HG02852 (cell line): ENCODE measurements at regions not wholly inside any gene's neighbourhood (a gene's known extent, or its start where the extent isn't known, plus 50 kb on each side); places are given as distances from the start of the nearest gene placed in this dataset.
"Not testable (repeated sequence)": the region's sequence is repeated elsewhere in the genome, so short reads cannot be mapped to it uniquely, and the experiment has no call there.

Experiments
- ATAC-seq: cut with Tn5 transposase; IDR thresholded peaks from one replicate; pipeline ENCODE4 v1.9.1; 2021; ENCODE audit warnings: mild to moderate bottlenecking, moderate library complexity; ENCODE audit not compliant: unreplicated experiment

- no peak for ATAC-seq
Observed at GRCh38 chr13:99792079-99792921, 179.3 kb downstream of the ZIC5 start.

- no peak for ATAC-seq
Observed at GRCh38 chr13:99782669-99783068, 188.9 kb downstream of the ZIC5 start.

GRCh38 chr13:99778500-99778899 is 193.1 kb downstream of the ZIC5 start:
- no peak for ATAC-seq

DNA sequence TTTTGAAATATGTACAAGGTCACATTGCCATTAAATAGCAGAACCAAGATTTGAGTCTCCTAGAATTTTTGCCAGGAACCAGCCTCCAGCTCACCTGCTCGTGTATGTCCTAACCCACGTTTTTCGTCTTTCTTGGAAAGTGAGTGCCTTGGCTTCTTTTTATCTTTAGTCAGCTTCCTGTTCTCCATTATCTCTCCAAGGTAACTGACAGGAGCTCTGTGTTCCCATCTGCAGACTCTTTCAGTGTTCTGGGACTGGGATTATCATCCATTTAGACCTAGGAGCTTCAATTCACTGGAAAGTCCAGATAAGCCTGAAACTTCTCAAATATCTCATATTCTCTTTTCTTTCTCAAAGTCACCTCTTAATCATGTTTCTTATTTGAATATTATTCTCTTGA is 193.7 kb downstream of the ZIC5 start:
- no peak for ATAC-seq

DNA sequence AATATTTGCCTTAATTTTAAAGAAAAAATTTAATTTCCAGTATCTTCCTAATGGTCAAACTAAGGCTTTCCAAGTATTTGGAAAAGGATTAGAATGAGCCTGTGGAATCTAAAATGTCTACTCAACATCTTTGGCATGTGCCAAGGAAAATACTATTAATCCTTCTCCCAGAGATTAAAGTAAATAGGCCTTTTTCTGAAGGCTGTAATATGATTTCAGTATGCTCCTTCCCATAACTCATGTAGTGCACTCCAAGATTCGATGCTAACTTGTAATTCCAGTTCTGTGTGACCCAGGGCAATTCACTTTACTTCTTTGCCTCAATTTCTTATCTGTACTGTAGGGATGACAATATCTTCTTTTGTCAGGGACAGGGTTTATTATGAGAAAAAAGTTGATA is 196.9 kb downstream of the ZIC5 start:
- no peak for ATAC-seq

DNA sequence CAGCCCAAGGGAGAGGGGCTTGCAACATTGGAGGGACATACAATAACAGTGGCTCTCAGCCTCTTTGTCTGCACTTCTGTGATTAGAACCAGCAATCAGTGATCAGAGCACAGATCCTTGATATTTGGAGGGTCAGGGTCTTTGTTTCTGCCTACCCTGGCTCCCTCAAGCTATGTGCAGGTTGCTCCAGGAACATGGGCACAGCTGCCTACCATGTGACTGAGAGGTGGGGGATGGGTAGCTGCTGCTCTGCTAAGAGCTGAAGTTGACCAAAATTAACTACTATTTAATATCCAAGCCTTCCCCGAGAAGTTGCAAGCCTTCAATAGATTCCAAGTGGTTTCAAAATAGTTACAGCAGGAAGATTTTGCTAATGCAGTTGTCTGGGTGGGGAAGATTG is 202.6 kb downstream of the ZIC5 start:
- no peak for ATAC-seq

DNA sequence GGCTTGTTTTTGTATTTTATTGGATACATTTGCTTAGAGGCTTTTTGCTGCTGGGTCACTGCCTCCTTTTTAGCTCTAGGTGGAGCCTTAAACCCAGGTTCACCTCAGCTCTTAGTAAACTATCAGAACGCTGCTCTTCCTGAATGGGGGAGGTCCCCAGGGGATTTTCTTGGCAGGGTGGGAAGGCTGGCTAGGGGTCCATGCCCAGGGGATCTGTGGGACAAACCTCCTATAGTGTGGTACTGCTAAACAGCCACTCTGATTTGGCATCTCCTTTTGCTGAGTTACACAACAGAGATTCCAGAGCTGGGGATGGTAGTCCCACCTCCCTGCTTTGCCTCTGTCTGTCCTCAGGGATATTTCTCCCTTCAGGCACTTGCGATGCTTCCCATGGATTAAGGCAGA is 204.9 kb downstream of the ZIC5 start:
- ATAC-seq, result no peak

GRCh38 chr13:99765869-99766268 is 205.7 kb downstream of the ZIC5 start:
- ATAC-seq, result no peak

DNA sequence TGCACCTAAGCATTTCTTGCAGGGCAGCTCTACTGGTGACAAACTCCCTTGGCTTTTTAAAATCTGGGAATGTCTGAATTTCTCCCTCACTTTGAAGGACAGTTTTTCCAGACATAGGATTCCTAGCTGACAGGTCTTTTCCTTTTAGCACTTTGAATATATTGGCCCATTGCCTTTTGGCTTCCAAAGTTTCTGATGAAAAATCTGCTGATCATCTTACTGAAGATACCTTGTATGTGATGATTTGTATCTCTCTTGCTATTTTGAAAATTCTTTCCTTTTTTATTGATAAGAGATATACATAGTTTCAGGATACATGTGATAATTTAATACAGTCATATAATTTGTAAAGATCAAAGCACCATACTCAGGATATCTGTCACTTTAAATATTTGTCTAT is 211.1 kb downstream of the ZIC5 start:
- no peak for ATAC-seq

- no peak for ATAC-seq
Observed at GRCh38 chr13:99759163-99759552, 212.4 kb downstream of the ZIC5 start.

DNA sequence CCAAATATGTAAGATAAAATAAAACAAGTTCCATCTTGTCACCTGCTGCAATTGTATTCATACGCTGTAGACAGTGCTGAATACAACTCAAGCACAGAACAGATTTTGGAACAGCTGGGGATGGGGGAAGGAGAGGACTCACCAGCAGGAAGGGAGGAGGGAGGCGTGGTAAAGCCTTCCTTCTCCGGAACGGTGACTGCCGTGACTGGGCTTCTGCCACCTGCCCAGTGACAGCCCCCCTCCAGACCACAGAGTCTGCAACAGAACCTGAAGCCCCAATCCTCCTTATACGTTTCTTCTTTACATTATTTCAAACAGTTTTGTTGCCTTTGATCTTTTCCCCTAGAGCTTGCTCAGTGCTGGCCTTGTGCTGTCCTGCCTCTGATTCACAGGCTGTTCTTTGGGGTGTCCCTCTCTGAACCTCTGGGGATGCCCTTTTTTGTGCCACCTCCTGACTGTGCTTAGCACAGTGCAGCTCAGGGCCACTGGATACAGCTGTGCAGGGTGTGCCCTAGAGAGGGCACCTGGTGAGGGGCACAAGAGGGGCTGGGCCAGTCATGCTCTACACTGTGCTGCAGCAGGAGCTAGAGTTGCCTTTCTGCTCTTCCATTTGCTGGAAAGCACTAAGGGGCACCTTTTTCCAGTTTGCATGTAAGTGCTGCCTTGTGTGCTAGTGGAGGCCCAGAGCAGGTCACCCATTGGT is 213.0 kb downstream of the ZIC5 start:
- no peak for ATAC-seq

DNA sequence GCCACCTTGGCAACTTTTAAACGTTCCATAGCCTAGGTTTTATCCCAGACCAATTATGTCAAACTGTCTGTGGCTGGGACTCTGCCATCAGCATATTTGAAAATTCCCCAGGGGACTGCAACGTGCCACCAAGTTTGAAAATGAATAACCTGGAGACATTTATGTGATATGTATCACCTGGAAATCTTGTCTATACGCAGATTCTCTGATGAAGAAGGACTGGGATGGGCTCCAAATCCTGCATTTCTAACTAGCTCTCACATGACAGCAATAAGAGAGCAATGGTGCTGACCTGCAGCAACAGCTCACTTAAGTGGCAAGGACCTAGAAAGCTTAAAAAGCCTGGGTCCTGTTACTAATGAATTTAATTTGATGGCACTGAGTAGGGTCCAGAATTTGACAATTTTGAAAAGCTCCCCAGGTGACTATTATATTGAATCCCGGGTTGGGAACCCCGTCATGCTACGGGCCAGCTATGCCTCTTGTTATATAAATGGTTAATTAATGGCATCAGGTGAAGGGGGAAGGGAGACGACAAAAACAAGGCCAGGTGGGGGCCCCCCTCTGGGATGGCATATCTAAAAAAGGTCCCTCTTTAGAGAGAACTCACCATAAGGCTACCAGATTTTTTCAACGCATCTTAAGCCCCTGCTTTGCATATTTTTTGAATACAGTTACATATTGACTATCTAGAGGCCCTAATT is 213.7 kb downstream of the ZIC5 start:
- ATAC-seq, result no peak

- ATAC-seq, result no peak
Observed at GRCh38 chr13:99756281-99756680, 215.3 kb downstream of the ZIC5 start.

DNA sequence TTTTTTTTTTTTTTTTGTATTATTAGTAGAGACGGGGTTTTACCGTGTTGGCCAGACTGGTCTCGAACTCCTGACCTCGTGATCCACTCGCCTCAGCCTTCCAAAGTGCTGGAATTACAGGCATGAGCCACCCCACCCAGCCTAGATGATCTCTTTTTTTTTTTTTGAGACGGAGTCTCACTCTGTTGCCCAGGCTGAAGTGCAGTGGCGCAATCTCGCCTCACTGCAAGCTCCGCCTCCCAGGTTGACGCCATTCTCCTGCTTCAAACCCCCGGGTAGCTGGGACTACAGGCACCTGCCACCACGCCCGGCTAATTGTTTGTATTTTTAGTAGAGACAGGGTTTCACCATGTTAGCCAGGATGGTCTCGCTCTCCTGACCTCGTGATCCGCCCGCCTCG is 216.8 kb downstream of the ZIC5 start:
- ATAC-seq, result not testable (repeated sequence)

GRCh38 chr13:99752373-99752772 is 219.2 kb downstream of the ZIC5 start:
- no peak for ATAC-seq

GRCh38 chr13:99751517-99752199 is 219.9 kb downstream of the ZIC5 start:
- ATAC-seq, result no peak

GRCh38 chr13:99750951-99751350 is 220.6 kb downstream of the ZIC5 start:
- no peak for ATAC-seq

- ATAC-seq, result no peak
Observed at GRCh38 chr13:99749271-99750019, 222.1 kb downstream of the ZIC5 start.

GRCh38 chr13:99747403-99747710 is 224.2 kb downstream of the ZIC5 start:
- ATAC-seq, result no peak

DNA sequence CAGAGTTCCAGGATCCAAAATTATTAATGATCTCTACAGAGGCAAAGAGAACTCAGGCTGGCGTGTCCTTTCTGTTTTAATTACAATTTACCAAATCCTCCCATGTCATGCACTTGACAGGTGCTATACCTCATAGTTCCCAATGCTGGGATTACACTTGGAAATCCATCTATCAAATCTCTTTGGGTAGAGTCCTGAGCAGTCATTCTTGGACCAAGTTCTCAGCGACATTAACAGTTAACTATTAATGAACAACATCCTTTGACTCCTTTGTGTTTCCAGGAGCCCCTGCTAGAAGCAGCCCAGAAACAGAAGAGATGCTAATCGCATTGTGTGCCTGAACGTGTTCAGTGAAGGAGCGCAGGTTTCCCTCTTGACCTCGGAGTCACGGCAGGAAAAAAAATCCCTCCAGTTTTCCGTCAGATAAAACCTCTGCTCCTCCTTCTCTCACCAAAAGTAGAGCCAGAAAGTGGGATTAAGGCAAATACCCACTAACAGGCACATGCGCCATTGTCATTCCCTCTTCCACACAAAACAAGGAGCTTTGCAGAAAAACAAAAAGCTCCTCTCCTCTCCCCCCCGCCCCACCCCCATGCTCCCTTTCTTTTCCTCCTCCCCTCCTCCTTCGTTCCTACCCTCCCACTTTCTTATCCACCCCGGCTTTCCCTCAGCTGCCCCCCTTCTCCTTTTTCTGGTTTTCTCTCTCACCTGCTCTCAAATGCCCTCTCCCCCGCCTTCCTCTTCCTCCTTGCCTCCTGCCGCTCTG is 224.7 kb downstream of the ZIC5 start:
- no peak for ATAC-seq
